ENCODE measurements at regions not wholly inside any gene's neighbourhood (a gene's known extent, or its start where the extent isn't known, plus 50 kb on each side); places are given as distances from the start of the nearest gene placed in this dataset.

DNA sequence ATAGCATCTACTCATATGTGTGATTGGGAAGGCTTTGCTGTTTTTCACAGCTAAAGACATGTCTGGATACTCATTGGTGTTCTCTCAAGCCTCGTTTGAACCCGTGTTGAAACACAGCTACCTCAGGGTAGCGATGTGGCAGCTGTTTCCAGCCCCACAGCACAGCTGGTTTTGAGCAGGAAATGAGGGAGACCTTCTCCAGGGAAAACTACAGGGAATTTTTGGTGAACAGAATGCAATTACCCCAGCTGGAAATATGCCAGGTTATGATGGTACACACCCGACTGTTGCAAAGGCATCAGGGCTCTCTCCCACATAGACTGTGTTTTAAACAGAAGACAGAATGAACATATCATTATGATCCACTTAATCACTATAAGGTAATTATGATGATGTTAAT, 828.9 kb downstream of the VRK1 start:
- TF ChIP-seq, protein P1, sequence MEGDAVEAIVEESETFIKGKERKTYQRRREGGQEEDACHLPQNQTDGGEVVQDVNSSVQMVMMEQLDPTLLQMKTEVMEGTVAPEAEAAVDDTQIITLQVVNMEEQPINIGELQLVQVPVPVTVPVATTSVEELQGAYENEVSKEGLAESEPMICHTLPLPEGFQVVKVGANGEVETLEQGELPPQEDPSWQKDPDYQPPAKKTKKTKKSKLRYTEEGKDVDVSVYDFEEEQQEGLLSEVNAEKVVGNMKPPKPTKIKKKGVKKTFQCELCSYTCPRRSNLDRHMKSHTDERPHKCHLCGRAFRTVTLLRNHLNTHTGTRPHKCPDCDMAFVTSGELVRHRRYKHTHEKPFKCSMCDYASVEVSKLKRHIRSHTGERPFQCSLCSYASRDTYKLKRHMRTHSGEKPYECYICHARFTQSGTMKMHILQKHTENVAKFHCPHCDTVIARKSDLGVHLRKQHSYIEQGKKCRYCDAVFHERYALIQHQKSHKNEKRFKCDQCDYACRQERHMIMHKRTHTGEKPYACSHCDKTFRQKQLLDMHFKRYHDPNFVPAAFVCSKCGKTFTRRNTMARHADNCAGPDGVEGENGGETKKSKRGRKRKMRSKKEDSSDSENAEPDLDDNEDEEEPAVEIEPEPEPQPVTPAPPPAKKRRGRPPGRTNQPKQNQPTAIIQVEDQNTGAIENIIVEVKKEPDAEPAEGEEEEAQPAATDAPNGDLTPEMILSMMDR (IDR thresholded peaks at IDR 0.05): no peak
- TF ChIP-seq EP300 (IDR thresholded peaks at IDR 0.05): no peak
- no peak for TF ChIP-seq POLR2AphosphoS5 (IDR thresholded peaks at IDR 0.05)
- TF ChIP-seq POLR2A (IDR thresholded peaks at IDR 0.05): no peak
